Endothelial cell of umbilical vein (primary cell): ENCODE measurements at regions not wholly inside any gene's neighbourhood (a gene's known extent, or its start where the extent isn't known, plus 50 kb on each side); places are given as distances from the start of the nearest gene placed in this dataset.

Experiments
- BruUV-seq: library from RNA; stranded (reverse); fragments of 400-500 nt; replicated peaks from 2 replicates; lab custom pipeline; 2021; lab: Mats Ljungman, UMichigan
- CTCF ChIA-PET: fragments of 300-600, 350-600 bp; sonication (Branson Sonifier 250); formaldehyde crosslinking; loops from one replicate; lab custom pipeline; 2021; ENCODE audit warnings: antibody characterized with exemption, inconsistent platforms; lab: Charles Lee
- POLR2A ChIA-PET: fragments of 300-600, 350-600 bp; sonication (Branson Sonifier 250); formaldehyde crosslinking; loops from one replicate; lab custom pipeline; 2021; ENCODE audit warnings: antibody characterized with exemption, inconsistent platforms; lab: Charles Lee
- DNase-seq: peaks from one replicate; pipeline ENCODE4 v3.0.0-alpha.2; 2011; ENCODE audit warnings: low read depth, low spot score
- FAIRE-seq: peaks from 2 replicates; lab custom pipeline; 2011; peaks lifted over from hg19 to GRCh38; lab: Jason Lieb, UNC
- H2AFZ ChIP-seq: 2 replicates; pipeline ENCODE4 v1.6.0; 2012; ENCODE audit warnings: low read depth, low read length, control low read depth, inconsistent platforms
- H3K27ac ChIP-seq: 2 replicates; pipeline ENCODE4 v1.5.1; 2011; ENCODE audit warnings: low read depth, mild to moderate bottlenecking, control low read depth, low read length, moderate library complexity; ENCODE audit not compliant: insufficient read depth
- H3K27me3 ChIP-seq, 2 experiments: 2 replicates each; pipeline versions ENCODE4 v1.6.0 to v1.6.1; 2011; ENCODE audit warnings: low read length in 2 of 2, mixed read lengths in 1 of 2; ENCODE audit not compliant: control insufficient read depth in 2 of 2, insufficient read depth in 2 of 2
- H3K36me3 ChIP-seq, 2 experiments: 2 replicates in 1 of 2; 3 replicates in 1 of 2; pipeline ENCODE4 v1.5.1; 2011; ENCODE audit warnings: low read length in 2 of 2, mild to moderate bottlenecking in 1 of 2, moderate library complexity in 1 of 2; ENCODE audit not compliant: control insufficient read depth in 2 of 2, insufficient read depth in 2 of 2; ENCODE audit errors: extremely low read depth in 1 of 2
- H3K4me1 ChIP-seq: 3 replicates; pipeline ENCODE4 v1.5.1; 2011; ENCODE audit warnings: mild to moderate bottlenecking, low read length; ENCODE audit not compliant: control insufficient read depth, insufficient read depth; ENCODE audit errors: extremely low read depth
- H3K4me2 ChIP-seq: 2 replicates; pipeline ENCODE4 v1.6.1; 2011; ENCODE audit warnings: low read length, control low read depth, mixed read lengths; ENCODE audit not compliant: insufficient read depth
- H3K4me3 ChIP-seq, 3 experiments: fragments of 200-600 bp in 1 of 3; sonication (generic), shearing (Covaris generic) in 1 of 3; replicated peaks in 1 of 3; 2 replicates each; pipeline ENCODE4 v1.5.1; 2011 to 2016; ENCODE audit warnings: control low read depth in 3 of 3, low read length in 3 of 3, mild to moderate bottlenecking in 2 of 3, inconsistent platforms in 1 of 3, low read depth in 1 of 3, moderate library complexity in 1 of 3; ENCODE audit not compliant: insufficient read depth in 1 of 3
- H3K79me2 ChIP-seq: 2 replicates; pipeline ENCODE4 v1.6.0; 2012; ENCODE audit warnings: low read length, inconsistent platforms; ENCODE audit not compliant: control insufficient read depth, insufficient read depth
- H3K9ac ChIP-seq: replicated peaks from 2 replicates; pipeline ENCODE3; 2011; ENCODE audit warnings: low read length, control low read depth; ENCODE audit not compliant: insufficient read depth; ENCODE audit errors: extremely low read depth
- H3K9me1 ChIP-seq: replicated peaks from 3 replicates; pipeline ENCODE4 v1.6.0; 2011; ENCODE audit warnings: mild to moderate bottlenecking, low read length; ENCODE audit not compliant: control insufficient read depth, insufficient read depth; ENCODE audit errors: extremely low read depth
- H3K9me3 ChIP-seq: replicated peaks from 2 replicates; pipeline ENCODE4 v1.5.1; 2012; ENCODE audit warnings: low read length, inconsistent platforms; ENCODE audit not compliant: control insufficient read depth, insufficient read depth
- H4K20me1 ChIP-seq: replicated peaks from 2 replicates; pipeline ENCODE3; 2011; ENCODE audit warnings: mild to moderate bottlenecking, low read length; ENCODE audit not compliant: control insufficient read depth, insufficient read depth; ENCODE audit errors: extremely low read depth
- CTCF ChIP-seq, 2 donors: IDR thresholded peaks; 1 replicate in 1 of 2; 2 replicates in 1 of 2; pipeline ENCODE4 v1.5.1; 2011; ENCODE audit warnings: low read length in 2 of 2, mild to moderate bottlenecking in 2 of 2, moderate library complexity in 2 of 2, control low read depth in 1 of 2, inconsistent platforms in 1 of 2, low read depth in 1 of 2; ENCODE audit not compliant: insufficient read depth in 1 of 2; ENCODE audit errors: extremely low read depth in 1 of 2
- EZH2 ChIP-seq: IDR thresholded peaks from 2 replicates; pipeline ENCODE4 v1.6.1; 2012; ENCODE audit warnings: borderline replicate concordance, low read depth, mild to moderate bottlenecking, moderate library complexity, low read length, inconsistent platforms; ENCODE audit not compliant: severe bottlenecking
- FOS ChIP-seq: IDR thresholded peaks from 2 replicates; pipeline ENCODE4 v1.6.1; 2011; ENCODE audit warnings: mild to moderate bottlenecking, low read length, moderate library complexity, borderline replicate concordance; ENCODE audit not compliant: insufficient read depth
- GATA2 ChIP-seq: IDR thresholded peaks from 2 replicates; pipeline ENCODE4 v1.7.0; 2011; ENCODE audit warnings: low read depth, mild to moderate bottlenecking, moderate library complexity, mixed read lengths, low read length; ENCODE audit not compliant: insufficient read length, insufficient read depth
- JUN ChIP-seq: IDR thresholded peaks from 2 replicates; pipeline ENCODE4 v1.6.1; 2011; ENCODE audit warnings: borderline replicate concordance, low read depth; ENCODE audit not compliant: insufficient read length, insufficient read depth
- MAX ChIP-seq: IDR thresholded peaks from 2 replicates; pipeline ENCODE4 v1.6.1; 2011; ENCODE audit not compliant: insufficient read depth, insufficient read length
- MYC ChIP-seq: IDR thresholded peaks from one replicate; pipeline ENCODE4 v1.6.1; 2011; ENCODE audit warnings: mild to moderate bottlenecking, low read depth, low read length
- POLR2A ChIP-seq: IDR thresholded peaks from 2 replicates; pipeline ENCODE4 v1.6.1; 2012; ENCODE audit warnings: low read depth, mild to moderate bottlenecking, control low read depth, low read length
- POLR2AphosphoS5 ChIP-seq: IDR thresholded peaks from 2 replicates; pipeline ENCODE4 v1.6.1; 2012; ENCODE audit warnings: low read depth, mild to moderate bottlenecking, control low read depth, low read length, moderate library complexity; ENCODE audit not compliant: insufficient read depth
- dilution Hi-C: fragments of 300-500 bp; cut with MboI; formaldehyde crosslinking; loops from one replicate; pipeline ENCODE4 v1.15.0; 2019; ENCODE audit warnings: low sequenced_read_pairs; ENCODE audit not compliant: extremely low pct_ligation_motif_present
- intact Hi-C: fragments of 100-400 bp; cut with micrococcal nuclease; formaldehyde crosslinking; loops from one replicate; pipeline ENCODE4 v1.10.0; 2022

- no peak for TF ChIP-seq POLR2AphosphoS5
- FAIRE-seq, result no peak
- dilution Hi-C loops, result no loop called here
Observed at GRCh38 chr1:177448036-177448615, 277.4 kb downstream of the BRINP2 start.

GRCh38 chr1:177444997-177445746, 274.4 kb downstream of the BRINP2 start:
- Histone ChIP-seq H3K4me2 (no peak overlapping the region), H3K9ac (no peak overlapping the region), H4K20me1 (no peaks in the 10 kb centered on the region), H3K4me3 (no peak overlapping the region), H3K27ac (no peak overlapping the region), H3K4me1 (no peaks in the 10 kb centered on the region), H3K27me3 (no peaks in the 10 kb centered on the region), H3K36me3 (no peaks in the 10 kb centered on the region), H3K9me3 (no peaks in the 10 kb centered on the region), H3K79me2 (no peaks in the 10 kb centered on the region), H2AFZ (no peak overlapping the region), H3K9me1 (no peaks in the 10 kb centered on the region)
- TF ChIP-seq FOS, result no peak
- no peak for TF ChIP-seq JUN
- TF ChIP-seq CTCF (IDR thresholded peaks at IDR 0.05; ENCODE audit: extremely low read depth in 1 of 2, insufficient read depth in 1 of 2, low read depth in 1 of 2, low read length in 2 of 2), result no peak
- no peak for TF ChIP-seq MYC
- TF ChIP-seq EZH2, result no peak
- TF ChIP-seq POLR2AphosphoS5, result no peak
- no peak for TF ChIP-seq MAX
- TF ChIP-seq GATA2, result no peak
- no peak for TF ChIP-seq POLR2A
- no peak for DNase-seq
- BruUV-seq, result no TSS peak
- no peak for FAIRE-seq
- ChIA-PET CTCF (no interaction called here), POLR2A (no interaction called here)
- intact Hi-C loops, result no loop called here
- dilution Hi-C loops, result no loop called here

More at GRCh38 chr1:177448036-177448615, 277.4 kb downstream of the BRINP2 start:
- no TSS peak for BruUV-seq
- no peak overlapping the region for H3K4me2 ChIP-seq
- no peaks in the 10 kb centered on the region for H3K79me2 ChIP-seq
- intact Hi-C loops, result no loop called here
- no peaks in the 10 kb centered on the region for H3K9me3 ChIP-seq
- CTCF ChIA-PET, result no interaction called here
- no peak for DNase-seq
- no peaks in the 10 kb centered on the region for H4K20me1 ChIP-seq
- no peak overlapping the region for H3K27ac ChIP-seq
- H3K9ac ChIP-seq, result no peak overlapping the region
- no peaks in the 10 kb centered on the region for H3K9me1 ChIP-seq
- no peaks in the 10 kb centered on the region for H3K4me1 ChIP-seq
- POLR2A ChIA-PET, result no interaction called here
- H3K36me3 ChIP-seq, result no peaks in the 10 kb centered on the region
- no peak overlapping the region for H2AFZ ChIP-seq
- H3K4me3 ChIP-seq, result no peak overlapping the region
- no peaks in the 10 kb centered on the region for H3K27me3 ChIP-seq
